ENCODE measurements at regions not wholly inside any gene's neighbourhood (a gene's known extent, or its start where the extent isn't known, plus 50 kb on each side); places are given as distances from the start of the nearest gene placed in this dataset.
A peak's percentile ranks its signal among the peaks of the same experiment; 100 is the strongest.
"Not testable (repeated sequence)": the region's sequence is repeated elsewhere in the genome, so short reads cannot be mapped to it uniquely, and the experiment has no call there.

DNA sequence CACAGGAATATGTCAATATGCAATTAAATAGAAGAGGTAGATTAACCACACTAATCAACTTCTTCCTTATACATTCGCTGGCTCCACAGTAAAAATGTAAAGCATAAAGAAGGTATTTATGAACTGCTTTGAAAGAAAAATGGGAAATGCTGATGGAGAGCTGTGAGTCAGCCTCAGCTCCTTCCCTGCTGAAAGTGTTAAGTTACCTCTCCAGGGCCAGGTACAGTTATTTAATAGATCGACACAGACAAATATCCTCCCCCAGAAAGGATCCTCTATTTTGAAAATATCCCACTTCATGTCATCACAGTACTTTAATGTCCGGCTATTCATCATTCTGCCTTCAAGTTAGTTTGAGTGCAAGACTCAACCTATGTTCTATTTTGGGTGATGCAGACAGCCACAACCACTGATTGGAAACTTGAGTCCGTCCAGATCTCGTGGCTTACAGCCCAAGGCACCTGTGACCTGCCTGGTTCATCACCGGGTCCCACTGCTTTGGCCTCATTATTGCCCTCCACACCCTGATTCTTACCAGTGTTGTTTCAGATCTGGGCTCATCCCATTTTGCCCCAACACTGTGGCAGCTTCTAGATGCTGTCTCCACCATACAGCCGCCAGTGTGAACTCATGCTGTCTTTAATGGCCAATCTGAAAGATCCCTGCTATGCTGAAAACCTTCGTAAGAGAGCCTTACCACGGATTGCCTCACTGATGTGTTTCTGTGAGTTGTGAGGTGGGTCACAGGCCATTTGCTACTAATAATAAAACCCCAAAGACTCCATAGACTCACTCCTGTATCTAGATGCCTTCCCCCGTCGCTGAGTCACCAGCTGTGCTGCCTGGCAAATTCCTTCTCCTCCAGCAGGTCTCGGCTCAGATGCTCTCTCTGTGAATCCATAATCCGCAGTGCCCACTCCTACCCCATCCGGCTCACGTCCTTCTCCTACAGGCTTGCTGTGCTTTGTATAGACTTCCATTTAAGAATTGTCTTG is 56.2 kb upstream of the DDAH1 start:
- peak; percentile 77 for DNase-seq (ENCODE audit: low read depth)

DNA sequence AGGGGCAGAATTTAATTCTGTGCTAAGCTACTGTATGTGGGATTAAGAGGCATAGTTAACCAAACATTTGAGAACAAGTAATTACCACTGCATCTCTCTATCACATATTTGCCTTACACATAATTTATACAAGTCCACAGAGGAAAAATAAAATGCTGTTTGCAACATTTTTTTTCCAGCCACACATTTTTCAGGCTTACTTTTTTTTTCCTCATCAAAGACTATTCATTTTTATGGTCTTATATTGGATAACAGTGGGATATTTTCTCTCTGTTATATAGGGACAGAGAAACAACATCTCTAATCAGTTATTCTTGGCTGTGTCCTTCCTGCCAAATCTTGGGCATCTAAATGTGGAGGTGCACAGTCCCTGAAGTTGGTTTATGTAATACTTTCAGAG is 57.5 kb upstream of the DDAH1 start:
- not testable (repeated sequence) for DNase-seq (ENCODE audit: low read depth)

DNA sequence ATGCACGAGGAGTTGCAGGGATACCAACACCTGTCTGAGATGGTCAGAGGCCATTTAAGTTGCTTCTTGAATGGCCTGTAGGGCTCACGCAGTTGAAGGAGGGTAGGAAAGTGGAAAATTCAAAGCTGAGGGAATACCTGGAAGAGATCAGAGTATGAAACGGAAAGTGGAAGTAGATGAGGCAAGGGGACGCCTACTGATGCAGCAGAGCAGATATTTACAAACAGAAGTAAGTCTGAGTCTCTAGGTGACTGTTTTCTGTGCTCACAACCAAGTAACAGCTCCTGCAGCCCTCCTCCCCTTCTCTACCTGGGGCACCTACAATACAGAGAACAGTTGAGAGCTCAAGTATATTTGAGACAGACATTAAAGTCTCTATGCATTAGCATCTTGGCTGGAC is 57.5 kb upstream of the CCN1 start:
- not testable (repeated sequence) for DNase-seq (ENCODE audit: low read depth)

GRCh38 chr1:85524281-85524886 is 56.2 kb upstream of the CCN1 start:
- DNase-seq (ENCODE audit: low read depth), result peak; percentile 30

GRCh38 chr1:85525591-85525991 is 55.0 kb upstream of the CCN1 start:
- peak; percentile 66 for DNase-seq (ENCODE audit: low read depth)

GRCh38 chr1:85526216-85526615 is 54.3 kb upstream of the CCN1 start:
- DNase-seq (ENCODE audit: low read depth), result peak; percentile 25

DNA sequence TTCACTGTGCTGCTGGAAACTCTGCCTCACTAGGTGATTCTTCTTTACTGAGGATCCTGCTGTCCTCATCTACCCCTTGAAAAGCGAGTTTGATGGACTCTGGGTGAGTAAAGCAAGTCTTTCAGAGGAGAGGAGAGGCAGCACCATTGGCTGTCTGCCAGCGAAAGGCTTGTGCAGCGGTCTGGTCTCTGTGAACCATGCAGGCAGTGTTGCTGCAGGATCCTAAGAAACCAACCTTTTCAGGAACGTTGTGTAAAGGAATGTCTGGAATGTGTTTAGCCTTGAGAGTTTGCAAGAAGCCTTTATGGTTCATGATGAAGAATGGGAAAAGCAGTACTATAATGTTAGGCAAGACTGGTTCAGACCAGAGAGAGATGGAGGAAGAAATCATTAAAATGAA is 53.4 kb upstream of the CCN1 start:
- DNase-seq (ENCODE audit: low read depth), result peak; percentile 87

Measured in LHCN-M2 (cell line).